HCT116 (cell line): ENCODE measurements at regions not wholly inside any gene's neighbourhood (a gene's known extent, or its start where the extent isn't known, plus 50 kb on each side); places are given as distances from the start of the nearest gene placed in this dataset.

Experiments
- ATAC-seq: fragments of 200-7000 bp; cut with Tn5 transposase; 2 replicates; pipeline ENCODE4 v1.9.1; 2020; ENCODE audit warnings: mild to moderate bottlenecking, moderate library complexity
- BruUV-seq: library from RNA; stranded (reverse); fragments of 400-500 nt; replicated peaks from 2 replicates; lab custom pipeline; 2021; lab: Mats Ljungman, UMichigan
- CTCF ChIA-PET: fragments of 300-600 bp; sonication (Branson Sonifier 250); formaldehyde crosslinking; loops from one replicate; lab custom pipeline; 2021; ENCODE audit warnings: antibody characterized with exemption; lab: Charles Lee
- POLR2A ChIA-PET: fragments of 300-600, 350-600 bp; sonication (Branson Sonifier 250); formaldehyde crosslinking; loops from one replicate; lab custom pipeline; 2021; ENCODE audit warnings: antibody characterized with exemption; lab: Charles Lee
- RAD21 ChIA-PET, 2 experiments: fragments of 300-600 bp; sonication (Branson Sonifier 250); formaldehyde crosslinking; loops; one replicate each; lab custom pipeline; 2023; ENCODE audit warnings: low total read pairs in 2 of 2; ENCODE audit not compliant: uncharacterized antibody in 2 of 2, unreplicated experiment in 2 of 2, low non-redundant PET in 1 of 2; lab: Charles Lee
- DNase-seq: peaks from one replicate; pipeline ENCODE4 v3.0.0-alpha.2; 2010; ENCODE audit warnings: low read depth, low spot score
- H2AFZ ChIP-seq: fragments of 200-600 bp; shearing (Covaris generic), sonication (generic); 2 replicates; pipeline ENCODE4 v1.6.1; 2017; ENCODE audit warnings: low read depth, mixed run types, mixed read lengths, antibody characterized with exemption, low read length; ENCODE audit not compliant: poor library complexity, severe bottlenecking
- H3K27ac ChIP-seq: 2 replicates; pipeline ENCODE4 v1.5.1; 2012; ENCODE audit warnings: low read depth, low read length
- H3K27me3 ChIP-seq: fragments of 200-600 bp; sonication (generic); 2 replicates; pipeline ENCODE4 v1.6.1; 2016; ENCODE audit warnings: mixed run types, low read length, mixed read lengths; ENCODE audit not compliant: insufficient read depth
- H3K36me3 ChIP-seq, 2 experiments: fragments of 200-500 bp in 1 of 2; fragments of 200-600 bp in 1 of 2; sonication (Bioruptor generic) in 1 of 2; sonication (generic) in 1 of 2; 2 replicates each; pipeline versions ENCODE4 v1.5.1 to v1.6.1; 2014 to 2016; ENCODE audit warnings: low read length in 2 of 2, inconsistent platforms in 1 of 2, mixed read lengths in 1 of 2, mixed run types in 1 of 2; ENCODE audit not compliant: insufficient read depth in 2 of 2, control insufficient read depth in 1 of 2
- H3K4me1 ChIP-seq, 2 experiments: fragments of 200-600 bp in 1 of 2; sonication (generic) in 1 of 2; 2 replicates each; pipeline versions ENCODE4 v1.5.1 to v1.6.1; 2012 to 2017; ENCODE audit warnings: low read length in 2 of 2, inconsistent platforms in 1 of 2, mild to moderate bottlenecking in 1 of 2, mixed read lengths in 1 of 2, mixed run types in 1 of 2, moderate library complexity in 1 of 2; ENCODE audit not compliant: insufficient read depth in 2 of 2, control insufficient read depth in 1 of 2
- H3K4me2 ChIP-seq: fragments of 200-600 bp; sonication (generic); 2 replicates; pipeline ENCODE4 v1.6.1; 2017; ENCODE audit warnings: mixed run types, low read length, mixed read lengths
- H3K4me3 ChIP-seq, 2 experiments: fragments of 200-600 bp in 1 of 2; sonication (generic) in 1 of 2; replicated peaks in 1 of 2; 2 replicates each; pipeline ENCODE4 v1.5.1; 2011 to 2016; ENCODE audit warnings: low read length in 2 of 2, control low read depth in 1 of 2, low read depth in 1 of 2, mild to moderate bottlenecking in 1 of 2, mixed read lengths in 1 of 2, mixed run types in 1 of 2
- H3K79me2 ChIP-seq: fragments of 200-600 bp; sonication (generic); 2 replicates; pipeline ENCODE4 v1.6.1; 2017; ENCODE audit warnings: mild to moderate bottlenecking, mixed run types, low read length, moderate library complexity, mixed read lengths; ENCODE audit not compliant: insufficient read depth
- H3K9ac ChIP-seq: fragments of 200-600 bp; sonication (generic); 2 replicates; pipeline ENCODE4 v1.6.1; 2016; ENCODE audit warnings: low read length, mixed read lengths
- H3K9me2 ChIP-seq: fragments of 200-600 bp; sonication (generic), shearing (Covaris generic); 2 replicates; pipeline ENCODE4 v1.6.1; 2017; ENCODE audit warnings: mixed run types, mild to moderate bottlenecking, moderate library complexity; ENCODE audit not compliant: insufficient read depth
- H3K9me3 ChIP-seq, 2 experiments: fragments of 200-500 bp in 1 of 2; fragments of 200-600 bp in 1 of 2; sonication (Bioruptor generic) in 1 of 2; sonication (generic) in 1 of 2; 2 replicates each; pipeline ENCODE4 v1.6.1; 2014 to 2017; ENCODE audit warnings: low read length in 2 of 2, mixed read lengths in 2 of 2, inconsistent platforms in 1 of 2, low read depth in 1 of 2, mild to moderate bottlenecking in 1 of 2, mixed run types in 1 of 2, moderate library complexity in 1 of 2; ENCODE audit not compliant: control insufficient read depth in 1 of 2, insufficient read depth in 1 of 2
- H4K20me1 ChIP-seq: fragments of 200-600 bp; sonication (generic), shearing (Covaris generic); 2 replicates; pipeline ENCODE4 v1.6.1; 2017; ENCODE audit warnings: mixed run types, mild to moderate bottlenecking, moderate library complexity; ENCODE audit not compliant: insufficient read depth
- ATF3 ChIP-seq: IDR thresholded peaks from 2 replicates; pipeline ENCODE4 v1.6.1; 2012
- CBX3 ChIP-seq: IDR thresholded peaks from 2 replicates; pipeline ENCODE4 v1.6.1; 2012; ENCODE audit warnings: low read depth
- CTCF ChIP-seq, 3 experiments: fragments of 200-600 bp in 1 of 3; sonication (generic) in 1 of 3; IDR thresholded peaks in 2 of 3; conservative IDR thresholded peaks in 1 of 3; 2 replicates each; pipeline ENCODE4 v1.5.1; 2012 to 2017; ENCODE audit warnings: low read depth in 2 of 3, low read length in 2 of 3, antibody characterized with exemption in 1 of 3, borderline replicate concordance in 1 of 3, control low read depth in 1 of 3, mild to moderate bottlenecking in 1 of 3, mixed read lengths in 1 of 3, mixed run types in 1 of 3, moderate library complexity in 1 of 3; ENCODE audit not compliant: insufficient read depth in 1 of 3
- EGR1 ChIP-seq: IDR thresholded peaks from 2 replicates; pipeline ENCODE4 v1.6.1; 2012; ENCODE audit warnings: low read depth
- ELF1 ChIP-seq: IDR thresholded peaks from 2 replicates; pipeline ENCODE4 v1.6.1; 2012; ENCODE audit warnings: low read depth, borderline replicate concordance
- FOSL1 ChIP-seq: IDR thresholded peaks from 2 replicates; pipeline ENCODE4 v1.6.1; 2012; ENCODE audit warnings: low read depth
- MAX ChIP-seq: IDR thresholded peaks from 2 replicates; pipeline ENCODE4 v1.6.1; 2012
- POLR2A ChIP-seq: IDR thresholded peaks from 2 replicates; pipeline ENCODE4 v1.7.0; 2011; ENCODE audit warnings: borderline replicate concordance; ENCODE audit not compliant: insufficient read depth, insufficient read length; ENCODE audit errors: extremely low read depth
- POLR2AphosphoS5 ChIP-seq: IDR thresholded peaks from 2 replicates; pipeline ENCODE4 v1.6.1; 2011; ENCODE audit warnings: mild to moderate bottlenecking, low read depth, low read length, moderate library complexity
- RAD21 ChIP-seq: IDR thresholded peaks from 2 replicates; pipeline ENCODE4 v1.6.1; 2012; ENCODE audit warnings: low read depth, mild to moderate bottlenecking
- REST ChIP-seq: IDR thresholded peaks from 2 replicates; pipeline ENCODE4 v1.6.1; 2012; ENCODE audit warnings: low read depth
- SIN3A ChIP-seq: IDR thresholded peaks from 2 replicates; pipeline ENCODE4 v1.6.1; 2012; ENCODE audit warnings: low read depth
- SP1 ChIP-seq: IDR thresholded peaks from 2 replicates; pipeline ENCODE4 v1.6.1; 2012; ENCODE audit warnings: low read depth
- SRF ChIP-seq: IDR thresholded peaks from 2 replicates; pipeline ENCODE4 v1.6.1; 2012; ENCODE audit warnings: low read depth
- TCF7L2 ChIP-seq: IDR thresholded peaks from 2 replicates; pipeline ENCODE4 v1.7.0; 2011; ENCODE audit warnings: borderline replicate concordance, inconsistent platforms; ENCODE audit not compliant: insufficient read depth, insufficient read length; ENCODE audit errors: extremely low read depth
- YY1 ChIP-seq: IDR thresholded peaks from 2 replicates; pipeline ENCODE4 v1.6.1; 2011; ENCODE audit warnings: low read length, low read depth, moderate library complexity, mild to moderate bottlenecking; ENCODE audit not compliant: insufficient replicate concordance; ENCODE audit errors: extremely low read depth
- ZFX ChIP-seq: fragments of 450-650 bp; IDR thresholded peaks from 2 replicates; pipeline ENCODE4 v1.6.1; 2017
- ZNF274 ChIP-seq: fragments of 200-500 bp; sonication (Bioruptor generic); IDR thresholded peaks from 2 replicates; pipeline ENCODE4 v1.6.1; 2014; ENCODE audit warnings: mild to moderate bottlenecking, low read depth, low read length, inconsistent platforms
- intact Hi-C: fragments of 100-400 bp; cut with micrococcal nuclease; formaldehyde crosslinking; loops from 2 replicates; pipeline ENCODE4 v1.10.0; 2022

GRCh38 chr1:183723571-183723970, 70.5 kb upstream of the APOBEC4 start:
- Histone ChIP-seq H3K27me3 (no peaks in the 10 kb centered on the region), H3K9me2 (no peaks in the 10 kb centered on the region), H3K4me1 (no peaks in the 10 kb centered on the region), H3K9me3 (no peaks in the 10 kb centered on the region), H3K4me3 (no peak overlapping the region), H3K4me2 (no peak overlapping the region), H3K36me3 (no peaks in the 10 kb centered on the region), H3K79me2 (no peaks in the 10 kb centered on the region), H2AFZ (no peak overlapping the region), H3K27ac (no peak overlapping the region), H3K9ac (no peak overlapping the region), H4K20me1 (no peaks in the 10 kb centered on the region)
- BruUV-seq: no TSS peak
- intact Hi-C loops: no loop called here
- ChIA-PET CTCF (no interaction called here), POLR2A (no interaction called here), RAD21 (no interaction called here)
- ATAC-seq: no peak
- no peak for DNase-seq
- TF ChIP-seq SIN3A: no peak

GRCh38 chr1:183721041-183721440, 67.9 kb upstream of the APOBEC4 start:
- H4K20me1 ChIP-seq: no peaks in the 10 kb centered on the region
- ChIA-PET CTCF (no interaction called here), POLR2A (no interaction called here), RAD21 (no interaction called here)
- no peaks in the 10 kb centered on the region for H3K79me2 ChIP-seq
- H3K4me1 ChIP-seq: no peaks in the 10 kb centered on the region
- no peaks in the 10 kb centered on the region for H3K36me3 ChIP-seq
- no TSS peak for BruUV-seq
- H3K27ac ChIP-seq: no peak overlapping the region
- H3K4me3 ChIP-seq: no peak overlapping the region
- ATAC-seq (no peak), DNase-seq (no peak)
- H3K9me2 ChIP-seq: no peaks in the 10 kb centered on the region
- no peak overlapping the region for H3K4me2 ChIP-seq
- H2AFZ ChIP-seq: no peak overlapping the region
- intact Hi-C loops: no loop called here
- H3K9me3 ChIP-seq: no peaks in the 10 kb centered on the region
- H3K27me3 ChIP-seq: no peaks in the 10 kb centered on the region
- no peak overlapping the region for H3K9ac ChIP-seq
- TF ChIP-seq SRF (no peak), RAD21 (no peak), POLR2A (no peak), ZNF274 (no peak), ELF1 (no peak), REST (no peak), YY1 (no peak), FOSL1 (no peak), TCF7L2 (no peak), CTCF (IDR thresholded peaks at IDR 0.05 in 2 of 3, conservative IDR thresholded peaks at IDR 0.05 in 1 of 3; ENCODE audit: borderline replicate concordance in 1 of 3, insufficient read depth in 1 of 3, low read depth in 2 of 3, low read length in 2 of 3) (no peak), SP1 (no peak), POLR2AphosphoS5 (no peak), MAX (no peak), EGR1 (no peak), ZFX (no peak), ATF3 (no peak), CBX3 (no peak)
